ENCODE measurements at regions not wholly inside any gene's neighbourhood (a gene's known extent, or its start where the extent isn't known, plus 50 kb on each side); places are given as distances from the start of the nearest gene placed in this dataset.

DNA sequence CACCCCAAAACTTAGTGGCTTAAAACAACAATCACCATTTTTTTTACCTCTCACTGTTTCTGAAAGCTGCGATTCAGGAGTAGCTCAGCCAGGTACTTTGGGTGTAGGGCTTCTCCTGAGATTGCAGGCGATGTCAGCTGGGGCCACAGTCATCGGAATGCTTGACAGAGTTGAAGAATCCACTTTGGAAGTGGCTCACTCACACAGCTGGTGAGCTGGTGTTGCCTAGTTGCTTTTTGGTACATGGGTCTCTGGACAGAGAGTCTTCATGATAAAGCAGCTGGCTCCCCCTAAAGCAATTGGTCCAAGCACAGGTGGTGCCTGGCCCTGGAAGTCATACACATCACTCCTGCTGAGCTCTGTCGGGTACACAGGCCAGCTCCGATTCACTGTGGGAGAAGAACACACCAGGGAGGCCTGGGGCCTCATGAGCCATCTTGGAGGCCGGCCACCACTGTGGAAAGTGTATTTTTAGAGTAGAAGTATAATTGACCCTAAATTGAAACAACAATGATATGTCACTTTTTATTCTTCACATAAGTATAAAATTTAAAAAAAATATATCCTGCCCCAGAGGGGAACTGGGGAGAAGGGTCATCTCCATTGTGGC lies 75.2 kb upstream of the GALNT2 start:
- H3K27ac ChIP-seq (ENCODE audit: low read length), result no peak overlapping the region
- intact Hi-C loops (cut with DNase I), result loop anchor here in 1 of 4 donors (10.0 kb wide), 1 partner anchor 603 kb away; no protein-coding TSS in a partner anchor
- no peaks in the 10 kb centered on the region for H3K4me1 ChIP-seq (ENCODE audit: control insufficient read depth, insufficient read depth, low read length)
- no peaks in the 10 kb centered on the region for H3K9me3 ChIP-seq (ENCODE audit: control insufficient read depth, low read length)
- ATAC-seq (no peak), DNase-seq (no peak)
- WGBS, result 82% methylated on average over 6 of the region's 6 CpGs
- H3K4me3 ChIP-seq (ENCODE audit: low read length), result no peak overlapping the region
- H3K27me3 ChIP-seq (ENCODE audit: control insufficient read depth, insufficient read depth), result no peaks in the 10 kb centered on the region

GRCh38 chr1:229993060-229993459 lies 74.0 kb upstream of the GALNT2 start:
- Histone ChIP-seq H3K9me3 (ENCODE audit: control insufficient read depth, low read length) (no peaks in the 10 kb centered on the region), H3K4me1 (ENCODE audit: control insufficient read depth, insufficient read depth, low read length) (no peaks in the 10 kb centered on the region), H3K4me3 (ENCODE audit: low read length) (no peak overlapping the region), H3K27ac (ENCODE audit: low read length) (no peak overlapping the region), H3K27me3 (ENCODE audit: control insufficient read depth, insufficient read depth) (no peaks in the 10 kb centered on the region)
- no peak for ATAC-seq
- intact Hi-C loops (cut with DNase I), result loop anchor here in 1 of 4 donors (10.0 kb wide), 1 partner anchor 602 kb away; no protein-coding TSS in a partner anchor
- DNase-seq, result no peak

DNA sequence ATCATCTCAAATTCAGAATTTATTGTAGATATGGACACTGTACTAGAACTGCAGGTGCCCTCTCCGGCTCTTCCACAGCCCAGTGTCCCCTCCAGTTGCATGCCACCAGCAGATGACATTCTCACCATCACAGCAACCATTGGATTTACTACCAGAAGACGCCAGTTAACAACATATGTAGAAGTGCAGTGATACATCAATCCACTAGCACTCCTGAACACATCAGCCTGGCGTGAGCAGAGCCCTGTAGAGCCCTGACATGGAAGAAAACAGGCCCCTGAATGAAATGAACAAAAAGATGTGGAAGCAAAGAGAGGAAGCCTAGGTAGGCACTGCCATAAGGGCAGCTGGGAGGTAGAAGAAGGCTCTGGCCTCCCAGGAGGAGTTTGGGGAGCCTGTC lies 73.1 kb upstream of the GALNT2 start:
- no peak for DNase-seq

DNA sequence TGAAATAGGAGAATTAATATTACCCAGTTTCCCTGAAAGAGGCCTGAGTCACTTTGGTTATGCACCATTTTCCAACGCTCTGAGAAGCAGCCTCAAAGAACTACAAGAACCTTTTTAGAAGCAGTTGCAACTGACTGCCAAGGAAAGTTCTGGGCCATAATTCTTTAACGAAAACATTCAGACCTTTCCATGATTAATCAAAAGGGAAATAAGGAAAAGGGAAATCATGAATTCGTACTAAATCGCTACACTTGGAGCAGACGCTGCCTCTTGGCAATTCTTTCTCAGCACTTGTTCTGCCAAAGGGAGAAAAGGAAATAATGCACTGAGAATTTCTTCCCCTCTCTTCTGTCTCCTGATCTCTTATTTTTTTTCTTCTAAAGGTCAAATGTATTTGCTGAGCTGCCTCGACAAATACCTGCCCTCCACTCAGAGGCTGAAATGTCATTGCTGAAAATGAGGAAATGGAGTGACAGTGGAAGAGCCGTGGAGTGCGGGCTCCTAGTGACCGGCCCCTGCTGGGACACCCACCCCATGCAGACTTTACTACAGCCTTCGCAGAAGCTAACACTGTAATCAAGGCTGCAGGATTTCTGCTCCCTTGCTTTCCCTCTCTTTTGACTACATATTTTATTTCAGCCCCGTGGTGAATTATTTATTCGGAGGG lies 67.9 kb upstream of the GALNT2 start:
- peak; percentile 39 to 49 for ATAC-seq
- H3K27ac ChIP-seq (ENCODE audit: low read length), result no peak overlapping the region

More for the DNA sequence above, 73.1 kb upstream of the GALNT2 start:
- intact Hi-C loops (cut with DNase I), result loop anchor here in 1 of 4 donors (10.0 kb wide), 1 partner anchor 601 kb away; no protein-coding TSS in a partner anchor
- H3K9me3 ChIP-seq (ENCODE audit: control insufficient read depth, low read length), result no peaks in the 10 kb centered on the region
- 88% methylated on average over 3 of the region's 3 CpGs for WGBS
- H3K27me3 ChIP-seq (ENCODE audit: control insufficient read depth, insufficient read depth), result no peaks in the 10 kb centered on the region
- ATAC-seq, result no peak
- no peaks in the 10 kb centered on the region for H3K4me1 ChIP-seq (ENCODE audit: control insufficient read depth, insufficient read depth, low read length)
- no peak overlapping the region for H3K4me3 ChIP-seq (ENCODE audit: low read length)
- H3K27ac ChIP-seq (ENCODE audit: low read length), result no peak overlapping the region

DNA sequence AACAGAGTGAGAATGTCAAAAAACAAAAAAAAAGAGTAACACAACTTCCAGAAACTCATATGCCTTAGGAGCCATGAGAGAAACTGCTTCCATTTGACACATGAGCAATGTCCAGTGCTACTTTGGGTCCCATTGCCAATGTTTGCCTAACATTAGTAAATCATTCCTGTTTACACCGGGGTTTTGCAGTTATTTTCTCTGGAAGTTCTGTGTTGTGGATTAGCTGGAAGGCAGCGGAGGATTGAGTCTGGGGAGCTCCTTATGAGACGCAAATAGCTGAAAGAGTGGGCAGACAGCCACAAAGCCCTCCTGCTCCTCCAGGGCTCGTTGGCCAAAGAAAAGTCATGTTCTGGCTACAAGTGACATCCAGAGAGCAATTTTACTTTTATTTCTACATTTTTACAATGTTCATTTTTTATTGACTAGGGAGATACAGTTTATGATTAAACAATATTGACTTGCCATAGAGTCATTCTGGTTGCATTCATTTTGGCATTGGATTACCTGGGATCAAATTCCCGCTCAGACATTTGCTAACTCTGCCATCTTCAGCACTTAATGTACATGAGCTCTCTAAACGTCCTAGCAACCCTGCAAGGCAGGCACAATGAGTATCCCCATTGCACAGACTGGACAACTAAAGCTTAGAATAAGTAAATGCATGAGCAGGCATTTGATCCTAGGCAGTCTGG lies 66.4 kb upstream of the GALNT2 start:
- Histone ChIP-seq H3K9me3 (ENCODE audit: control insufficient read depth, low read length) (no peaks in the 10 kb centered on the region), H3K27ac (ENCODE audit: low read length) (no peak overlapping the region), H3K4me1 (ENCODE audit: control insufficient read depth, insufficient read depth, low read length) (peaks cover 3% of the 10 kb centered on the region), H3K4me3 (ENCODE audit: low read length) (no peak overlapping the region), H3K27me3 (ENCODE audit: control insufficient read depth, insufficient read depth) (no peaks in the 10 kb centered on the region)
- ATAC-seq (no peak), DNase-seq (peak in 1 of 3 donors; percentile 72)
- WGBS, result 60% methylated on average over 6 of the region's 6 CpGs
- intact Hi-C loops (cut with DNase I), result no loop called here

More for the DNA sequence above, 67.9 kb upstream of the GALNT2 start:
- WGBS, result 41% methylated on average over 12 of the region's 12 CpGs
- Histone ChIP-seq H3K4me3 (ENCODE audit: low read length) (no peak overlapping the region), H3K27me3 (ENCODE audit: control insufficient read depth, insufficient read depth) (no peaks in the 10 kb centered on the region), H3K4me1 (ENCODE audit: control insufficient read depth, insufficient read depth, low read length) (peaks cover 3% of the 10 kb centered on the region), H3K9me3 (ENCODE audit: control insufficient read depth, low read length) (no peaks in the 10 kb centered on the region)
- intact Hi-C loops (cut with DNase I), result loop anchor here in 1 of 4 donors (10.0 kb wide), 1 partner anchor 596 kb away; no protein-coding TSS in a partner anchor
- no peak for DNase-seq

DNA sequence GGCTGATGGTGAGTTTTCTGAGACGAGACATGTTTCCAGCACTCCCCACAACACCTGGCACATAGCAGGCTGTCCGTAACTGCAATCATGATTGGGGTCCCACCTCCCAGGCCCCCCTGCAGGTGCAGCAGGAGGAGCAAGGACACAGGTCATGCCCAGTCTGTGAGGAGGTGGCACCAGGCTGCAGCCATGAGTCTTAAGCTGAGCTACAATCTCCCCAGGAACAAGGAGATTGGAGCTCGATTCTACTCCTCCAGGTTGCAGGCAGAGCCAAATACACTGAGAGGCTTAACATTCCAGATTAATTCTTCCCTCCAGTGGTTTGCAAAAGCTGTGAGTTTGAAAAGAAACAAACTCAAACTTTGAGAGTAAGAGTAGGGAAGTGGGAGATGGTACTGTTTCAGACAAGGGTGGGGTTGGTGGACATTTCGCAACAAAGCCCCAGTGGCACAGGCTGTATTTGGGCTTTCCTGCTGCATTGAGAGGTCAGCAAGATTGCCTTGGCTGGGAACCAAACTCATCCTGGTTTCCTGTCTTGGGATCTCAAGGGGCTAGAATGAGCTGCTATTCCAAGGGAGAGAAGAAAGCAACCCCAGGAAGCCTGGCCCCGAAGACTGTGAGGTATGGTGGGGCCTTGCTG lies 64.8 kb upstream of the GALNT2 start:
- intact Hi-C loops (cut with DNase I), result no loop called here
- H3K27ac ChIP-seq (ENCODE audit: low read length), result no peak overlapping the region
- WGBS, result 54% methylated on average over 5 of the region's 5 CpGs
- no peak overlapping the region for H3K4me3 ChIP-seq (ENCODE audit: low read length)
- peaks cover 3% of the 10 kb centered on the region for H3K4me1 ChIP-seq (ENCODE audit: control insufficient read depth, insufficient read depth, low read length)
- H3K9me3 ChIP-seq (ENCODE audit: control insufficient read depth, low read length), result no peaks in the 10 kb centered on the region
- DNase-seq, result peak; percentile 71 to 82 (median 78)
- peak; percentile 80 to 81 for ATAC-seq
- H3K27me3 ChIP-seq (ENCODE audit: control insufficient read depth, insufficient read depth), result no peaks in the 10 kb centered on the region

DNA sequence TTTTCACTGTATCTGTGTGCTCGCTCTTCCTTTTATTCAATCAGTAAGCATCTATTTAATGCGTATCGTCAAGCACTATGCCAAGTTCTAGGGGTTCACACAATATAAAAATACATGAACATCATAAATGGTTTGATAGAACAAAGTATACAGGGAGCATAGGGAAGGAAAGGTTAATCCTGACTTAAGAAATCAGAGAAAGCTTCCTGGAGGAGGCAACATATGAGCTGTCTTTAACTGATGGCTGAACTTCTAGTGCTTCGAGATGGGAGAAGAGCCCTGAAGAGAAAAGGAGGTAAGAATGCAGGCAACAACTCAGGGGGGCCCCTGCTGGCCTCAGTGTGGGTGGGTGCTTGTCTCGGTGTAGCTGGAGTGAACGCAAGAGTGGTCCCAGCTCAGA lies 63.6 kb upstream of the GALNT2 start:
- H3K27me3 ChIP-seq (ENCODE audit: control insufficient read depth, insufficient read depth), result no peaks in the 10 kb centered on the region
- H3K4me1 ChIP-seq (ENCODE audit: control insufficient read depth, insufficient read depth, low read length), result peaks cover 3% of the 10 kb centered on the region
- WGBS, result 93% methylated on average over 6 of the region's 6 CpGs
- H3K9me3 ChIP-seq (ENCODE audit: control insufficient read depth, low read length), result no peaks in the 10 kb centered on the region
- no peak overlapping the region for H3K4me3 ChIP-seq (ENCODE audit: low read length)
- no peak for DNase-seq
- intact Hi-C loops (cut with DNase I), result no loop called here
- ATAC-seq, result no peak
- no peak overlapping the region for H3K27ac ChIP-seq (ENCODE audit: low read length)

GRCh38 chr1:230005040-230005439 lies 62.0 kb upstream of the GALNT2 start:
- DNase-seq (no peak), ATAC-seq (no peak)
- intact Hi-C loops (cut with DNase I), result no loop called here
- no peaks in the 10 kb centered on the region for H3K9me3 ChIP-seq (ENCODE audit: control insufficient read depth, low read length)
- no peaks in the 10 kb centered on the region for H3K27me3 ChIP-seq (ENCODE audit: control insufficient read depth, insufficient read depth)
- H3K4me3 ChIP-seq (ENCODE audit: low read length), result no peak overlapping the region
- H3K27ac ChIP-seq (ENCODE audit: low read length), result no peak overlapping the region
- H3K4me1 ChIP-seq (ENCODE audit: control insufficient read depth, insufficient read depth, low read length), result peaks cover 3% of the 10 kb centered on the region
- WGBS, result 79% methylated on average over 8 of the region's 8 CpGs

GRCh38 chr1:230008721-230009120 lies 58.3 kb upstream of the GALNT2 start:
- intact Hi-C loops (cut with DNase I), result no loop called here
- Histone ChIP-seq H3K4me1 (ENCODE audit: control insufficient read depth, insufficient read depth, low read length) (no peaks in the 10 kb centered on the region), H3K4me3 (ENCODE audit: low read length) (no peak overlapping the region), H3K27me3 (ENCODE audit: control insufficient read depth, insufficient read depth) (no peaks in the 10 kb centered on the region), H3K9me3 (ENCODE audit: control insufficient read depth, low read length) (no peaks in the 10 kb centered on the region), H3K27ac (ENCODE audit: low read length) (no peak overlapping the region)
- 80% methylated on average over 4 of the region's 4 CpGs for WGBS
- DNase-seq (no peak), ATAC-seq (no peak)

DNA sequence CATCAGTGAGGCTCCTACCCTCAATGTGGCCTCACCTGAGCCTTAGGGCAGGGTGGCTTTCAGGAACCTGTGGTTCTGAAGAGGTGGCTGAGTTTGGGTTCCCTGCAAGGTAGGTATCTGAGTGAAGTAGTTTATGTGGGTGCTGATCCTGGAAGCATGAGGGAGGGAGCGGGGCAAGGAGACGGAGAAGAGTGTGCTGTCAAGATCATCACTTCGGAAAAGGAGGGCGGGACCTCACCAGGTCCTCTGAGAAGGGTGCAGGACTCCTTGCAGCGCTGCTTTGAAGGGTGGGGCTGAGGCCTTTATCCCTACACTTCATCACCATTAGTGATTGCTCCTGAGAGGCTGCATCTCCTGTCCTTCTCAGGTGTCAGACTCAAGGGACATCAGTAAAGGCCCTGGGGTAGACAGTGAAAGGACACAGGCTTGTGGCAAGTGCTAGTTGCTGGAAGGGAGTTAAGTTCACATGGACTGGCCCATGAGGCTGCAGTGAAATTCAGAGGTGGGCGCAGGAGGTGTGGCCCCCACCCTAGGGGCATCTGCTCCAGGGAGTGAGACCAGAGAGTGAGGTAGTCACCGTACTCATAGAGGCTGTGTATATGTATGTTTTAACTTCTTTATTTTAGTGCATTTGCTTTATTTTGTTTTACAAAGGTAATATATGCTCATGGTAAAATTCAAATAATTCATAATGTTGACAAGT lies 57.3 kb upstream of the GALNT2 start:
- no peak overlapping the region for H3K27ac ChIP-seq (ENCODE audit: low read length)
- 93% methylated on average over 7 of the region's 7 CpGs for WGBS
- no peaks in the 10 kb centered on the region for H3K27me3 ChIP-seq (ENCODE audit: control insufficient read depth, insufficient read depth)
- ATAC-seq (no peak), DNase-seq (no peak)
- H3K4me1 ChIP-seq (ENCODE audit: control insufficient read depth, insufficient read depth, low read length), result no peaks in the 10 kb centered on the region
- H3K4me3 ChIP-seq (ENCODE audit: low read length), result no peak overlapping the region
- H3K9me3 ChIP-seq (ENCODE audit: control insufficient read depth, low read length), result no peaks in the 10 kb centered on the region
- intact Hi-C loops (cut with DNase I), result no loop called here

All from right cardiac atrium (tissue), 5 donors.